Heart left ventricle (tissue), 13 donors: ENCODE measurements at regions not wholly inside any gene's neighbourhood (a gene's known extent, or its start where the extent isn't known, plus 50 kb on each side); places are given as distances from the start of the nearest gene placed in this dataset.

Experiments used
- CTCF ChIP-seq, 12 donors: fragments of 200-600 bp; sonication (generic) in 4 of 12; IDR thresholded peaks; one replicate each; pipeline versions ENCODE4 v1.5.0 to v1.8.0; 2018 to 2022; ENCODE audit warnings: antibody characterized with exemption in 12 of 12, mild to moderate bottlenecking in 5 of 12
- POLR2A ChIP-seq, 2 donors: fragments of 450-650 bp; IDR thresholded peaks; one replicate each; pipeline ENCODE4 v1.6.1; 2017; ENCODE audit warnings: antibody characterized with exemption in 2 of 2, mild to moderate bottlenecking in 2 of 2, moderate library complexity in 2 of 2
- donor health status: ischemic (EF 13 %, LVEDD 7.1; RV severe dilation, severe dysfunction).
- donor health status: DM: no; HTN: yes; CAD: no.
- donor health status: DM: no; HTN: no; CAD: no.
- donor health status: ischemic (EF 25% LVEDD 6.9; RV normal size, moderate dysfunction).
- donor health status: ischemic (EF 25% LVEDD 5.7; RV mildly dilated, moderate dysfunction).
- donor health status: ischemic (EF 35%, LVEDD 5.7; RV mildly dilated, moderate dysfunction).
- donor health status: nonischemic (EF 11% LVEDD 7.7; RV severe dilation, severe dysfunction).
- donor health status: DM: yes; HTN: yes; CAD: no.
- donor health status: PGD.
- donor health status: ischemic (EF 29% LVEDD 5.4; RV normal size, mild dysfunction).
- donor health status: nonischemic (EF 23%, LVEDD 6.1; RV moderate dilation, normal function).

- TF ChIP-seq CTCF (IDR thresholded peaks at IDR 0.05) (no peak), POLR2A (IDR thresholded peaks at IDR 0.05) (no peak)
Observed at GRCh38 chr21:25361765-25362164, 245.5 kb downstream of the MRPL39 start.
